ENCODE measurements at regions not wholly inside any gene's neighbourhood (a gene's known extent, or its start where the extent isn't known, plus 50 kb on each side); places are given as distances from the start of the nearest gene placed in this dataset.

GRCh38 chr11:80626721-80627120 lies 1185.9 kb upstream of the TENM4 start:
- ChIA-PET RAD21 (ENCODE audit: unreplicated experiment) (no interaction called here), POLR2A (no interaction called here), SMC1A (ENCODE audit: uncharacterized antibody, unreplicated experiment) (interaction anchor here (1.0 kb wide), 1 partner anchor 378 kb away, joined by 3 read pairs; no protein-coding TSS in a partner anchor), CTCF (interaction anchor here (0.6 kb wide), 1 partner anchor 391 kb away, joined by 3 read pairs; no protein-coding TSS in a partner anchor)
- Histone ChIP-seq H4K20me1 (ENCODE audit: control insufficient read depth, insufficient read depth) (no peaks in the 10 kb centered on the region), H3K4me1 (ENCODE audit: control insufficient read depth, insufficient read depth, low read length) (no peaks in the 10 kb centered on the region), H2AFZ (ENCODE audit: control insufficient read depth, low read depth, low read length) (no peak overlapping the region), H3K4me2 (ENCODE audit: control insufficient read depth, insufficient read depth) (no peak overlapping the region), H3K9ac (ENCODE audit: control insufficient read depth, insufficient read depth, low read length) (no peak overlapping the region), H3K36me3 (ENCODE audit: control insufficient read depth in 2 of 2, insufficient read depth in 2 of 2, low read length in 1 of 2) (no peaks in the 10 kb centered on the region), H3K4me3 (no peak overlapping the region), H3K27ac (ENCODE audit: control insufficient read depth, insufficient read depth) (no peak overlapping the region), H3K9me3 (replicated peaks; ENCODE audit: control insufficient read depth, insufficient read depth, low read length) (no peaks in the 10 kb centered on the region), H3K27me3 (replicated peaks in 1 of 2; ENCODE audit: control insufficient read depth in 2 of 2, insufficient read depth in 2 of 2, low read length in 1 of 2) (no peaks in the 10 kb centered on the region), H3K79me2 (ENCODE audit: control insufficient read depth, insufficient read depth, low read length) (no peaks in the 10 kb centered on the region)
- DNase-seq (ENCODE audit: low read depth, low spot score): no peak
- no TSS peak for BruUV-seq (replicated peaks)
- TF ChIP-seq IKZF2 (IDR thresholded peaks at IDR 0.05): no peak
- TF ChIP-seq E2F8 (IDR thresholded peaks at IDR 0.05; ENCODE audit: low read depth, partially characterized antibody): no peak
- TF ChIP-seq RELA (IDR thresholded peaks at IDR 0.05; ENCODE audit: borderline replicate concordance, partially characterized antibody): no peak
- TF ChIP-seq NFYB (IDR thresholded peaks at IDR 0.05; ENCODE audit: insufficient read depth, low read depth, low read length): no peak
- no peak for TF ChIP-seq SIX5 (IDR thresholded peaks at IDR 0.05; ENCODE audit: low read depth, low read length, severe bottlenecking)
- TF ChIP-seq TCF7 (IDR thresholded peaks at IDR 0.05; ENCODE audit: borderline replicate concordance): no peak
- TF ChIP-seq SMAD5 (IDR thresholded peaks at IDR 0.05; ENCODE audit: low read depth): no peak
- TF ChIP-seq FOXM1 (IDR thresholded peaks at IDR 0.05; ENCODE audit: low read depth, low read length): no peak
- no peak for TF ChIP-seq DPF2 (IDR thresholded peaks at IDR 0.05)
- TF ChIP-seq JUNB (IDR thresholded peaks at IDR 0.05): no peak
- intact Hi-C loops (cut with micrococcal nuclease; ENCODE audit: unreplicated experiment): no loop called here
- in situ Hi-C loops (cut with MboI): no loop called here
- no peak for FAIRE-seq
- ATAC-seq: no peak
- 20% methylated on average over 4 of the region's 4 CpGs for WGBS (ENCODE audit: insufficient coverage, insufficient replicate concordance, low lambda C conversion rate, missing lambda C conversion rate)
